Prostate gland (tissue), 2 donors: ENCODE measurements at regions not wholly inside any gene's neighbourhood (a gene's known extent, or its start where the extent isn't known, plus 50 kb on each side); places are given as distances from the start of the nearest gene placed in this dataset.

ENCODE experiments used
- DNase-seq: peaks from one replicate; pipeline ENCODE4 v3.0.0-alpha.2; 2019; ENCODE audit warnings: low spot score
- H3K27ac ChIP-seq, 2 donors: fragments of 200-600 bp; sonication (generic); 2 replicates each; pipeline ENCODE4 v1.5.1; 2017 to 2019
- H3K27me3 ChIP-seq: fragments of 200-600 bp; sonication (generic); replicated peaks from 2 replicates; pipeline ENCODE4 v1.5.1; 2019; ENCODE audit not compliant: insufficient read depth
- H3K36me3 ChIP-seq, 2 donors: fragments of 200-600 bp; sonication (generic); 1 replicate in 1 of 2; 2 replicates in 1 of 2; pipeline versions ENCODE4 v1.5.1 to v1.8.1; 2017 to 2019
- H3K4me1 ChIP-seq: fragments of 200-600 bp; sonication (generic); replicated peaks from 2 replicates; pipeline ENCODE4 v1.5.1; 2019
- H3K4me3 ChIP-seq, 2 donors: fragments of 200-600 bp; sonication (generic); 2 replicates each; pipeline ENCODE4 v1.5.1; 2017 to 2019
- H3K9me3 ChIP-seq: fragments of 200-600 bp; sonication (generic); 2 replicates; pipeline ENCODE4 v1.5.1; 2017
- CTCF ChIP-seq, 4 experiments: fragments of 200-600 bp in 2 of 4; fragments of 450-650 bp in 2 of 4; sonication (generic) in 2 of 4; IDR thresholded peaks; 1 replicate in 3 of 4; 2 replicates in 1 of 4; pipeline ENCODE4 v1.5.1; 2016 to 2019; ENCODE audit warnings: antibody characterized with exemption in 4 of 4, mild to moderate bottlenecking in 2 of 4, moderate library complexity in 2 of 4
- POLR2A ChIP-seq: fragments of 450-650 bp; IDR thresholded peaks from one replicate; pipeline ENCODE4 v1.6.1; 2016; ENCODE audit warnings: antibody characterized with exemption, mild to moderate bottlenecking
- POLR2AphosphoS5 ChIP-seq: sonication (generic); formaldehyde crosslinking; IDR thresholded peaks from one replicate; pipeline ENCODE4 v1.6.1; 2017; ENCODE audit warnings: antibody characterized with exemption
- WGBS: methylation state at CpG from one replicate; pipeline ENCODE4 v1.1.5; 2018; 5-methylcytosine and 5-hydroxymethylcytosine counted together
- intact Hi-C: fragments of 100-400 bp; cut with DNase I; formaldehyde crosslinking; loops from one replicate; pipeline ENCODE4 v1.14.2; 2022

- Histone ChIP-seq H3K36me3 (no peaks in the 10 kb centered on the region), H3K4me3 (no peak overlapping the region), H3K27ac (no peak overlapping the region), H3K27me3 (no peaks in the 10 kb centered on the region), H3K4me1 (no peaks in the 10 kb centered on the region), H3K9me3 (no peaks in the 10 kb centered on the region)
- intact Hi-C loops: no loop called here
- WGBS: 70% methylated on average over 6 of the region's 6 CpGs
- no peak for TF ChIP-seq CTCF (IDR thresholded peaks at IDR 0.05)
- TF ChIP-seq POLR2A: no peak
- no peak for TF ChIP-seq POLR2AphosphoS5
- no peak for DNase-seq
Measured at GRCh38 chr5:89011778-89012711, 129.1 kb upstream of the MEF2C start.

- 83% methylated on average over 2 of the region's 2 CpGs for WGBS
- intact Hi-C loops: no loop called here
Measured at GRCh38 chr5:89010512-89010911, 127.5 kb upstream of the MEF2C start.

GRCh38 chr5:89008291-89008690, 125.3 kb upstream of the MEF2C start:
- no peaks in the 10 kb centered on the region for H3K27me3 ChIP-seq
- no peak for DNase-seq
- no peak for TF ChIP-seq POLR2AphosphoS5
- TF ChIP-seq CTCF (IDR thresholded peaks at IDR 0.05): no peak
- no peak for TF ChIP-seq POLR2A
- no peak overlapping the region for H3K27ac ChIP-seq
- intact Hi-C loops: no loop called here
- WGBS: 98% methylated on average over 1 of the region's 1 CpG
- no peaks in the 10 kb centered on the region for H3K36me3 ChIP-seq
- no peak overlapping the region for H3K4me3 ChIP-seq
- no peaks in the 10 kb centered on the region for H3K9me3 ChIP-seq
- H3K4me1 ChIP-seq: no peaks in the 10 kb centered on the region

More at GRCh38 chr5:89010512-89010911, 127.5 kb upstream of the MEF2C start:
- Histone ChIP-seq H3K27ac (no peak overlapping the region), H3K27me3 (no peaks in the 10 kb centered on the region), H3K36me3 (no peaks in the 10 kb centered on the region), H3K9me3 (no peaks in the 10 kb centered on the region), H3K4me1 (no peaks in the 10 kb centered on the region), H3K4me3 (no peak overlapping the region)
- no peak for TF ChIP-seq CTCF (IDR thresholded peaks at IDR 0.05)
- no peak for TF ChIP-seq POLR2AphosphoS5
- no peak for TF ChIP-seq POLR2A
- no peak for DNase-seq

GRCh38 chr5:89005990-89006389, 123.0 kb upstream of the MEF2C start:
- Histone ChIP-seq H3K4me1 (no peaks in the 10 kb centered on the region), H3K4me3 (no peak overlapping the region), H3K36me3 (no peaks in the 10 kb centered on the region), H3K9me3 (no peaks in the 10 kb centered on the region), H3K27ac (no peak overlapping the region), H3K27me3 (no peaks in the 10 kb centered on the region)
- no peak for DNase-seq
- TF ChIP-seq POLR2AphosphoS5 (no peak), CTCF (IDR thresholded peaks at IDR 0.05) (no peak), POLR2A (no peak)
- intact Hi-C loops: no loop called here
- WGBS: 86% methylated on average over 2 of the region's 2 CpGs

- no peak overlapping the region for H3K27ac ChIP-seq
- intact Hi-C loops: no loop called here
- 86% methylated on average over 3 of the region's 3 CpGs for WGBS
- H3K36me3 ChIP-seq: no peaks in the 10 kb centered on the region
- no peak for DNase-seq
- H3K4me1 ChIP-seq: no peaks in the 10 kb centered on the region
- H3K9me3 ChIP-seq: no peaks in the 10 kb centered on the region
- TF ChIP-seq POLR2A: no peak
- TF ChIP-seq CTCF (IDR thresholded peaks at IDR 0.05): no peak
- no peak for TF ChIP-seq POLR2AphosphoS5
- no peak overlapping the region for H3K4me3 ChIP-seq
- H3K27me3 ChIP-seq: no peaks in the 10 kb centered on the region
Measured at GRCh38 chr5:89004379-89004778, 121.4 kb upstream of the MEF2C start.
